Calu3 (cell line): ENCODE measurements at regions not wholly inside any gene's neighbourhood (a gene's known extent, or its start where the extent isn't known, plus 50 kb on each side); places are given as distances from the start of the nearest gene placed in this dataset.

Source experiments
- BruUV-seq: library from RNA; stranded (reverse); fragments of 400-500 nt; replicated peaks from 2 replicates; lab custom pipeline; 2021; lab: Mats Ljungman, UMichigan
- CTCF ChIA-PET: fragments of 300-600 bp; sonication (Branson Sonifier 250); formaldehyde crosslinking; loops from one replicate; lab custom pipeline; 2022; ENCODE audit warnings: antibody characterized with exemption; lab: Charles Lee
- DNase-seq: peaks from one replicate; pipeline ENCODE4 v3.0.0; 2022
- H3K27ac Mint-ChIP-seq: one replicate; pipeline ENCODE4 v1.8.0; 2022; ENCODE audit warnings: mixed read lengths; ENCODE audit not compliant: unreplicated experiment
- H3K27me3 Mint-ChIP-seq: one replicate; pipeline ENCODE4 v1.8.0; 2022; ENCODE audit warnings: mixed read lengths; ENCODE audit not compliant: unreplicated experiment
- H3K36me3 Mint-ChIP-seq: one replicate; pipeline ENCODE4 v1.8.0; 2022; ENCODE audit warnings: mild to moderate bottlenecking, moderate library complexity, mixed read lengths; ENCODE audit not compliant: insufficient read depth, unreplicated experiment
- H3K4me1 Mint-ChIP-seq: one replicate; pipeline ENCODE4 v1.8.0; 2022; ENCODE audit warnings: mild to moderate bottlenecking, low read depth, mixed read lengths; ENCODE audit not compliant: unreplicated experiment
- H3K4me3 Mint-ChIP-seq: one replicate; pipeline ENCODE4 v1.8.0; 2022; ENCODE audit warnings: mild to moderate bottlenecking, low read depth, moderate library complexity, mixed read lengths; ENCODE audit not compliant: unreplicated experiment
- H3K9me3 Mint-ChIP-seq: one replicate; pipeline ENCODE4 v1.8.0; 2022; ENCODE audit warnings: low read depth, mixed read lengths; ENCODE audit not compliant: unreplicated experiment
- intact Hi-C: fragments of 100-400 bp; cut with micrococcal nuclease; formaldehyde crosslinking; loops from one replicate; pipeline ENCODE4 v1.10.0; 2022; ENCODE audit not compliant: unreplicated experiment
- TF ChIP-seq, protein P1 (sequence below): fragments of 200-600 bp; IDR thresholded peaks from one replicate; pipeline ENCODE4 v1.8.0; 2022; ENCODE audit warnings: antibody characterized with exemption; ENCODE audit not compliant: unreplicated experiment

DNA sequence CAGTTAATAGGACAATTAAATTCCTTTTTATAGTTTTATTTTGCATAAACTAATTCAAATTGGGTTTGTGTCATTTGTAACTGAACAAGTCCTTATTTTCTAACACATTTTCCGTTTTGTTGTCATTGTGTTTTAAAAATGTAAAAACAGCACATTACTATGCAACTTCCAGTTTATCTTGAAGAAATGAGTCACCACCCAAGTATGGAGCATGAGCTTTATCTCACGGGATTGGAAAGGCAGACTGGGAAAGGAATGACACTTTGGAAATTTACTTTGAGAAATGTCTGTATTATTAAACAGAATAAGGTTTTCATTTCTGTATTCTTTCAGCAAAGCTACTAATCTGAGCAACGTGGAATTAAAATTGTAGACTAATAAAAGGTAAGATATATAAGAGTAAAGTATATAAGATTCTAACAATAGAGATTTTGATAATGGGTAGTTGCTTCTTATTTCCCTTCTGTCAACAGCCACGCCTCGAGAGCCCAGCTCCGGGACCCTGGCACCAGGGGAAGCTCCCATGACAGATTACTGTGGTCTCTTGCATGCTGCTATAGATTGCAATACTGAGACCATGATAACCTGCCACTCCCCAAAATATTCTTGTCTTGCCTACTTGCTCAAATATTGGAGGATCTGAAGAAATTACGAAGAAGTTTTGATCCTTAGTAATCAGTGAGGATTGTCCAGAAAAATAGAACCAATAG, 433.1 kb downstream of the CHSY3 start:
- Mint-ChIP-seq H3K27me3 (no peaks in the 10 kb centered on the region), H3K4me1 (peaks cover 33% of the 10 kb centered on the region), H3K36me3 (peaks cover 7% of the 10 kb centered on the region), H3K27ac (peak overlapping the region; percentile 65), H3K4me3 (peak overlapping the region; percentile 7), H3K9me3 (peaks cover 3% of the 10 kb centered on the region)
- intact Hi-C loops: loop anchor here (5.0 to 10.0 kb wide), 2 partner anchors 205 to 377 kb away; no protein-coding TSS in a partner anchor
- no TSS peak for BruUV-seq
- no peak for DNase-seq
- CTCF ChIA-PET: interaction anchor here (1.3 kb wide), 1 partner anchor 142 kb away, joined by 3 read pairs; no protein-coding TSS in a partner anchor
- TF ChIP-seq, protein P1, sequence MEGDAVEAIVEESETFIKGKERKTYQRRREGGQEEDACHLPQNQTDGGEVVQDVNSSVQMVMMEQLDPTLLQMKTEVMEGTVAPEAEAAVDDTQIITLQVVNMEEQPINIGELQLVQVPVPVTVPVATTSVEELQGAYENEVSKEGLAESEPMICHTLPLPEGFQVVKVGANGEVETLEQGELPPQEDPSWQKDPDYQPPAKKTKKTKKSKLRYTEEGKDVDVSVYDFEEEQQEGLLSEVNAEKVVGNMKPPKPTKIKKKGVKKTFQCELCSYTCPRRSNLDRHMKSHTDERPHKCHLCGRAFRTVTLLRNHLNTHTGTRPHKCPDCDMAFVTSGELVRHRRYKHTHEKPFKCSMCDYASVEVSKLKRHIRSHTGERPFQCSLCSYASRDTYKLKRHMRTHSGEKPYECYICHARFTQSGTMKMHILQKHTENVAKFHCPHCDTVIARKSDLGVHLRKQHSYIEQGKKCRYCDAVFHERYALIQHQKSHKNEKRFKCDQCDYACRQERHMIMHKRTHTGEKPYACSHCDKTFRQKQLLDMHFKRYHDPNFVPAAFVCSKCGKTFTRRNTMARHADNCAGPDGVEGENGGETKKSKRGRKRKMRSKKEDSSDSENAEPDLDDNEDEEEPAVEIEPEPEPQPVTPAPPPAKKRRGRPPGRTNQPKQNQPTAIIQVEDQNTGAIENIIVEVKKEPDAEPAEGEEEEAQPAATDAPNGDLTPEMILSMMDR: no peak

DNA sequence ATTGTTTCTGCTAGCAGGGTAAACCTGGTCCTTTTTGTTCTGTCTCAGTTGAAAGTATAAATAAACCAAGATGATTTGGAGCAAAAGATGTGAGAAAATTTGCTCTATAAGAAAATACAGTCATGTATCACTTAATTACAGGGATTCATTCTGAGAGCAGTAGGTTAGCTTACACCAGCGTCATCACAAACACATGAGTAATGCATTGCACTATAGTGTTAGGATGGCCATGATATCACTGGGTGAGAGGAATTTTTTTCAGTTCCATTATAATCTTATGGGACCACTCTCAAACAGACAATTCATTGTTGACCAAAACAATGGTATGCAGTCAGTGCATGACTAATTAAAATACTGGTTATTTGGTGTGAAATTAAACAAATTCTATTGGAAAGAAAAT, 430.9 kb downstream of the CHSY3 start:
- Mint-ChIP-seq H3K27me3 (no peaks in the 10 kb centered on the region), H3K27ac (peak overlapping the region; percentile 9), H3K9me3 (peaks cover 8% of the 10 kb centered on the region), H3K4me3 (no peak overlapping the region), H3K36me3 (peaks cover 7% of the 10 kb centered on the region), H3K4me1 (peaks cover 33% of the 10 kb centered on the region)
- CTCF ChIA-PET: interaction anchor here (0.6 kb wide), 1 partner anchor 23 kb away, joined by 6 read pairs; no protein-coding TSS in a partner anchor
- intact Hi-C loops: loop anchor here (5.0 to 10.0 kb wide), 2 partner anchors 207 to 380 kb away; no protein-coding TSS in a partner anchor
- TF ChIP-seq, protein P1: no peak
- no TSS peak for BruUV-seq
- no peak for DNase-seq

DNA sequence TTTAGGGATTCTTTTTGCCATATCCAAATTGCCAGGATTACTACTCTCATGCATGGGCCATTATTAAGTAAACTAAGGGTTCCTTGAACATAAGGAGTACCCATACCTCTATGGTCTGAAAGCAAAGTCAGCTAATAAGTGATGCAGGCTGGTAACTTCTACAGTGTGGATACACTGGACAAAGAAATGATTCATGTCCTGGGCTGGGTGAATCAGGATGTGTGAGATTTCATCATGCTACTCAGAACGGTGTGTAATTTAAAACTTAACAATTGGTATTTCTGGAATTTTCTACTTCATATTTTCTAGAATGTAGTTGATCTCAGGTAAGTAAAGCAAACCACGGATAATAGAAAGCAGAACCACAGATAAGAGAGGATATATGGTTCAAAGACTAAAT, 428.8 kb downstream of the CHSY3 start:
- Mint-ChIP-seq H3K4me3 (no peak overlapping the region), H3K9me3 (peaks cover 18% of the 10 kb centered on the region), H3K27ac (peak overlapping the region; percentile 84), H3K4me1 (peaks cover 33% of the 10 kb centered on the region), H3K27me3 (no peaks in the 10 kb centered on the region), H3K36me3 (peaks cover 7% of the 10 kb centered on the region)
- CTCF ChIA-PET: no interaction called here
- intact Hi-C loops: loop anchor here (10.0 kb wide), 1 partner anchor 382 kb away; no protein-coding TSS in a partner anchor
- DNase-seq: peak; percentile 20
- BruUV-seq: no TSS peak
- TF ChIP-seq, protein P1: no peak

DNA sequence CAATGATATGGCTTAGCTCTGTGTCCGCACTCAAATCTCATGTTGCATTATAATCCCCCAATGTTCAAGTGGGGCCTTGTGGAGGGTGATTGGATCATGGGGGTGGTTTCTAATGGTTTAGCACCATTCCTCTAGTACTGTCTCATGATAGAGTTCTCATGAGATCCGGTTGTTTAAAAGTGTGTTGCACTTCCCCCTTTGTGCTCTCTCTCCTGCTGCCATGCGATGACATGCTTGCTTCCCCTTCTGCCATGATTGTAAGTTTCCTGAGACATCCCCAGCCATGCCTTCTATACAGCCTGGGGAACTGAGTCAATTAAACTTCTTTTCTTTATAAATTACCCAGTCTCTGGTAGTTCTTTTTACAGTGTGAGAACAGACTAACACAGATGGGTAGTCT, 427.1 kb downstream of the CHSY3 start:
- intact Hi-C loops: loop anchor here (10.0 kb wide), 1 partner anchor 383 kb away; no protein-coding TSS in a partner anchor
- Mint-ChIP-seq H3K4me1 (peaks cover 24% of the 10 kb centered on the region), H3K27ac (no peak overlapping the region), H3K27me3 (no peaks in the 10 kb centered on the region), H3K36me3 (peaks cover 7% of the 10 kb centered on the region), H3K4me3 (no peak overlapping the region), H3K9me3 (peaks cover 19% of the 10 kb centered on the region)
- no peak for DNase-seq
- CTCF ChIA-PET: no interaction called here
- TF ChIP-seq, protein P1: no peak
- no TSS peak for BruUV-seq
